ENCODE measurements at regions not wholly inside any gene's neighbourhood (a gene's known extent, or its start where the extent isn't known, plus 50 kb on each side); places are given as distances from the start of the nearest gene placed in this dataset.

DNA sequence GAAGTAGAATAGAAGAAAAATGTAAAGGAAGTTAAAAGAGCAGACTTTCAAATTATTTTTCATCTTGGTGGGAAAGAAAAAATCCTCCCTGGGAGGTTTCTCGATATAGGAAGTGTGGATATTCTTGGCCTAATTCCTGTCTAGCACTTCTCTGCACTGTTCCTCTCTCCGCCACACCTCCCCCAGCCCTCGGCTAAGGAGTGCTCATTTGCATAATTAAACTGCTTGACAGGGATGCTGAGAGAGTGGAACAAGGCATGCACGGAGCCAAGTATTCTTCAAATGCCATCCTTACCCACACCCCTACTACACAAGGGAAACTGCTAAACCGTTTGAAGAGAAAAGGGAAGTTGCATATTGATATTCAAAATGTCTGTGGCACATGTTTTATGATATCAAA lies 511.0 kb upstream of the HTR2A start:
- TF ChIP-seq GTF2F1 (IDR thresholded peaks at IDR 0.05; ENCODE audit: low read length) (no peak), NR2C2 (CRISPR knock-in tag; IDR thresholded peaks at IDR 0.05; ENCODE audit: borderline replicate concordance) (no peak), REL (CRISPR knock-in tag; conservative IDR thresholded peaks at IDR 0.05) (no peak)
- TF ChIP-seq, protein P1, sequence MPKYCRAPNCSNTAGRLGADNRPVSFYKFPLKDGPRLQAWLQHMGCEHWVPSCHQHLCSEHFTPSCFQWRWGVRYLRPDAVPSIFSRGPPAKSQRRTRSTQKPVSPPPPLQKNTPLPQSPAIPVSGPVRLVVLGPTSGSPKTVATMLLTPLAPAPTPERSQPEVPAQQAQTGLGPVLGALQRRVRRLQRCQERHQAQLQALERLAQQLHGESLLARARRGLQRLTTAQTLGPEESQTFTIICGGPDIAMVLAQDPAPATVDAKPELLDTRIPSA (CRISPR knock-in tag; IDR thresholded peaks at IDR 0.05; ENCODE audit: borderline replicate concordance), result no peak
- TF ChIP-seq, protein P2, sequence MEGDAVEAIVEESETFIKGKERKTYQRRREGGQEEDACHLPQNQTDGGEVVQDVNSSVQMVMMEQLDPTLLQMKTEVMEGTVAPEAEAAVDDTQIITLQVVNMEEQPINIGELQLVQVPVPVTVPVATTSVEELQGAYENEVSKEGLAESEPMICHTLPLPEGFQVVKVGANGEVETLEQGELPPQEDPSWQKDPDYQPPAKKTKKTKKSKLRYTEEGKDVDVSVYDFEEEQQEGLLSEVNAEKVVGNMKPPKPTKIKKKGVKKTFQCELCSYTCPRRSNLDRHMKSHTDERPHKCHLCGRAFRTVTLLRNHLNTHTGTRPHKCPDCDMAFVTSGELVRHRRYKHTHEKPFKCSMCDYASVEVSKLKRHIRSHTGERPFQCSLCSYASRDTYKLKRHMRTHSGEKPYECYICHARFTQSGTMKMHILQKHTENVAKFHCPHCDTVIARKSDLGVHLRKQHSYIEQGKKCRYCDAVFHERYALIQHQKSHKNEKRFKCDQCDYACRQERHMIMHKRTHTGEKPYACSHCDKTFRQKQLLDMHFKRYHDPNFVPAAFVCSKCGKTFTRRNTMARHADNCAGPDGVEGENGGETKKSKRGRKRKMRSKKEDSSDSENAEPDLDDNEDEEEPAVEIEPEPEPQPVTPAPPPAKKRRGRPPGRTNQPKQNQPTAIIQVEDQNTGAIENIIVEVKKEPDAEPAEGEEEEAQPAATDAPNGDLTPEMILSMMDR (CRISPR knock-in tag; IDR thresholded peaks at IDR 0.05), result no peak
- TF ChIP-seq, protein P3, sequence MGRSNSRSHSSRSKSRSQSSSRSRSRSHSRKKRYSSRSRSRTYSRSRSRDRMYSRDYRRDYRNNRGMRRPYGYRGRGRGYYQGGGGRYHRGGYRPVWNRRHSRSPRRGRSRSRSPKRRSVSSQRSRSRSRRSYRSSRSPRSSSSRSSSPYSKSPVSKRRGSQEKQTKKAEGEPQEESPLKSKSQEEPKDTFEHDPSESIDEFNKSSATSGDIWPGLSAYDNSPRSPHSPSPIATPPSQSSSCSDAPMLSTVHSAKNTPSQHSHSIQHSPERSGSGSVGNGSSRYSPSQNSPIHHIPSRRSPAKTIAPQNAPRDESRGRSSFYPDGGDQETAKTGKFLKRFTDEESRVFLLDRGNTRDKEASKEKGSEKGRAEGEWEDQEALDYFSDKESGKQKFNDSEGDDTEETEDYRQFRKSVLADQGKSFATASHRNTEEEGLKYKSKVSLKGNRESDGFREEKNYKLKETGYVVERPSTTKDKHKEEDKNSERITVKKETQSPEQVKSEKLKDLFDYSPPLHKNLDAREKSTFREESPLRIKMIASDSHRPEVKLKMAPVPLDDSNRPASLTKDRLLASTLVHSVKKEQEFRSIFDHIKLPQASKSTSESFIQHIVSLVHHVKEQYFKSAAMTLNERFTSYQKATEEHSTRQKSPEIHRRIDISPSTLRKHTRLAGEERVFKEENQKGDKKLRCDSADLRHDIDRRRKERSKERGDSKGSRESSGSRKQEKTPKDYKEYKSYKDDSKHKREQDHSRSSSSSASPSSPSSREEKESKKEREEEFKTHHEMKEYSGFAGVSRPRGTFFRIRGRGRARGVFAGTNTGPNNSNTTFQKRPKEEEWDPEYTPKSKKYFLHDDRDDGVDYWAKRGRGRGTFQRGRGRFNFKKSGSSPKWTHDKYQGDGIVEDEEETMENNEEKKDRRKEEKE (IDR thresholded peaks at IDR 0.05), result no peak

Measured in HepG2 (cell line).